Activated T-cell treated with anti-CD3 and anti-CD28 coated beads, Interleukin-2, amount 50 U/mL, for 72 hours (primary cell): ENCODE measurements at regions not wholly inside any gene's neighbourhood (a gene's known extent, or its start where the extent isn't known, plus 50 kb on each side); places are given as distances from the start of the nearest gene placed in this dataset.

Experiments used
- ATAC-seq, 2 donors: fragments of 150-1000 bp; cut with Tn5 transposase; replicated peaks in 1 of 2; 2 replicates each; pipeline ENCODE4 v1.10.0; 2021; ENCODE audit warnings: moderate library complexity in 2 of 2, mild to moderate bottlenecking in 1 of 2
- DNase-seq, 2 donors: peaks; one replicate each; pipeline ENCODE4 v3.0.0; 2021 to 2022; ENCODE audit warnings: mixed read lengths in 1 of 2
- H3K27ac Mint-ChIP-seq: one replicate; pipeline ENCODE4 v1.8.0; 2022; ENCODE audit warnings: mild to moderate bottlenecking, moderate library complexity, mixed read lengths
- H3K27me3 Mint-ChIP-seq: one replicate; pipeline ENCODE4 v1.8.0; 2022; ENCODE audit warnings: low read depth, mixed read lengths
- H3K36me3 Mint-ChIP-seq, 2 donors: one replicate each; pipeline ENCODE4 v1.8.0; 2022; ENCODE audit warnings: mixed read lengths in 2 of 2, mild to moderate bottlenecking in 1 of 2; ENCODE audit not compliant: insufficient read depth in 2 of 2
- H3K4me1 Mint-ChIP-seq: one replicate; pipeline ENCODE4 v1.8.0; 2022; ENCODE audit warnings: low read depth, mixed read lengths
- H3K4me3 Mint-ChIP-seq, 2 donors: one replicate each; pipeline ENCODE4 v1.8.0; 2022; ENCODE audit warnings: mild to moderate bottlenecking in 2 of 2, mixed read lengths in 2 of 2, moderate library complexity in 2 of 2
- H3K9me3 Mint-ChIP-seq, 2 donors: one replicate each; pipeline ENCODE4 v1.8.0; 2022; ENCODE audit warnings: mixed read lengths in 2 of 2

DNA sequence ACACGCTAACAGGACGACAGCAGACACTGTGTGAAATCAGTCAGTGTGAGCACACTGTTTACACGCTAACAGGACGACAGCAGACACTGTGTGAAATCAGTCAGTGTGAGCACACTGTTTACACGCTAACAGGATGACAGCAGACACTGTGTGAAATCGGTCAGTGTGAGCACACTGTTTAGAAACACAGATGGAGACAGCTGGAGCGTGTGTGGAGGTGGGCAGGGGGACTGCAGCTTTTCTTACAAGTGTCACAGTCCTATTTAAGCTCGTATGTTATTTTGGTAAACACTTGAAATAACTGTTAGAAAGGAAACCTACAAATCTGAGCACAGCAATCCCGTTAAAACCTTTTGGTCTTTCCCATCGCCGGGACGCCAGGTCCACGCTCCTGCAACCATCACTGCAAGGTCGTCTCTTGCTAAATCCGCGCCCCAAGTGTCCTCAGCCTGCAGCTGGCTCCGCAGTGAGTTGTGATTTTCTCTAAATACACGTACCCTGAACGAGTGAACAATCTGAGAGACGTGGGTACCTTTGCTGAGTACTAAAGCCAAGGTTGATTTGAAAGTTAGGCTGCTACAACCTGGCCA lies 58.9 kb upstream of the CTDP1 start:
- no peak overlapping the region for H3K4me3 Mint-ChIP-seq
- H3K27ac Mint-ChIP-seq, result no peak overlapping the region
- no peak for ATAC-seq
- H3K4me1 Mint-ChIP-seq, result peaks cover 14% of the 10 kb centered on the region
- DNase-seq, result no peak
- peaks cover 0 to 2% of the 10 kb centered on the region in 2 donors for H3K36me3 Mint-ChIP-seq
- H3K9me3 Mint-ChIP-seq, result no peaks in the 10 kb centered on the region
- H3K27me3 Mint-ChIP-seq, result peaks cover 13% of the 10 kb centered on the region

DNA sequence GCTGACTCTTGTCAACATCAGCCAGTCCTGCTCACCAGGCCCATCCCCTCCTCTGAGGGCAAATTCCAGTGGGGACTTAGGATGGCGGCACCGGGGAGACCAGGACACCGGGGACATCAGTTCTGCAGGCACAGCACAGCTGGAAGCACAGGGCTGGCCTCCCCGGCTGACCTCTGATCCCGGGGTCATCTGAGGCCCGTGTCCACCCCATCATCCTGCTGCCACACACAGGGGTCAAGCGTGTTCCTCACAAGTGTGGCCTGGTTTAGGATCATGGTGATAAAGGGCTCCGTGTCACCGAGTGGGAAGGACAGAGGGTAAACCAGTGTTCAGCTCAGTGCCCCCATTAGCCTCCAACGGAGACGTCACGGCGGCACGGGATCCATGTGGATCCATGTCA lies 58.1 kb upstream of the CTDP1 start:
- ATAC-seq, result no peak
- H3K27me3 Mint-ChIP-seq, result peaks cover 15% of the 10 kb centered on the region
- H3K4me1 Mint-ChIP-seq, result peaks cover 14% of the 10 kb centered on the region
- no peak overlapping the region for H3K27ac Mint-ChIP-seq
- no peaks in the 10 kb centered on the region for H3K9me3 Mint-ChIP-seq
- no peak for DNase-seq
- no peak overlapping the region for H3K4me3 Mint-ChIP-seq
- peaks cover 0 to 2% of the 10 kb centered on the region in 2 donors for H3K36me3 Mint-ChIP-seq

DNA sequence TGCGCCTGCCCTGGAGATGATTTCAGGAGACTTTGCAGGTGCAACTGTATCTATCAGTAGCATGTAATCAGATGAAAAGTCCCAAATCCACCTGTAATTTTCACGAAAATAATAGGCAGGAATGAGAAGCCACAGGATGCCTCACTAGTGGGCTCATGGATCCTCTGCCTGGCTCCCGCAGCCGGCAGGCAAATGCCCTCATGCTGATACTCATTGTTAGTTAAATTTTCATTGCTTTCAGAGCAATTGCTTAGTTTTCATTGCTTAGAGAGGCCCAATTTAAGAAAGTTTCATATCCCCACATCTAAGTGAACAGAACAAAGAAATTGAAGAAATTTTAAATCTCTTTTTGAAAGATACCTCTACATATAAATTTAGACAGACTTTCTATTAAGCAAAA lies 57.6 kb upstream of the CTDP1 start:
- Mint-ChIP-seq H3K4me3 (no peak overlapping the region), H3K27ac (no peak overlapping the region), H3K9me3 (no peaks in the 10 kb centered on the region), H3K27me3 (peaks cover 15% of the 10 kb centered on the region), H3K36me3 (peaks cover 0 to 2% of the 10 kb centered on the region in 2 donors), H3K4me1 (peaks cover 14% of the 10 kb centered on the region)
- ATAC-seq (no peak), DNase-seq (no peak)

DNA sequence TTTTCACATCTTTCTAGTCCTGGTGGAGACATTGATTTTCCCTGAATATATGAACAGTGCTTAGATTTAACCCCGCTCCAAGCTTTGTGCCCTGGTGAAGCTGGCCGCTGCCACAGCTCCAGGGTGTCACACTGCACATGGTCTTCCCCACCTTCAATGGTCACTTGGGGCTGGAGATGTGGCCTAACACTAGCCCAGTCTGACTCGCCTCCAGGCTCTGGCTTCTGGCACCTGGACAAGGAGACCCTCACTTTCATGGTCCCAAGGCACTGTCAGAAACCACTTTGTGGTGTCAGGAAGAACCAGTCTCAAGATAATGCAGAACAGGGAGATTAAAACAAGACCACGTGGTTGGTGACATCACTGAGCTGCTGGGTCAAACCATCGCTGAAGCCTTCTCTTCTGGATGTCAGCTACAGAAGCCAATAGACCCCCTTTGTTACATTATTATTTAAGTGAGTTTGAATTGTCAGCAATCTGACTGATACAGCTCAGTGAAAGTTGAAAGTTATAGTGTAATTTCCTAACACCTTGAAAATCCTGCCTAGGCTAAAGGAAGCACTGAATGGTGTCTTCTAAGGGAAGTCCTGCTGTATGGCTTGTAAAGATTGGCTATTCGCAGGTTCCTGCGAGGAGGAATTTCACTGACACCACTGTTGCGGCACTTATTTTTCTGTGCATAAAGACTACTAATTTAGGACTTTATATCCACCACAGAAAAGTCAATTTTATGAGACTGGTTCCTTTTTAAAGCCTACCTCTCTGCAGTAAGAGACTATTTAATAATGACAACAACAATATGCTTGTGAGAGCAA lies 55.0 kb upstream of the CTDP1 start:
- Mint-ChIP-seq H3K27me3 (peaks cover 15% of the 10 kb centered on the region), H3K4me1 (peaks cover 14% of the 10 kb centered on the region), H3K4me3 (no peak overlapping the region), H3K36me3 (peaks cover 0 to 2% of the 10 kb centered on the region in 2 donors), H3K9me3 (no peaks in the 10 kb centered on the region), H3K27ac (no peak overlapping the region)
- DNase-seq (no peak), ATAC-seq (no peak)

DNA sequence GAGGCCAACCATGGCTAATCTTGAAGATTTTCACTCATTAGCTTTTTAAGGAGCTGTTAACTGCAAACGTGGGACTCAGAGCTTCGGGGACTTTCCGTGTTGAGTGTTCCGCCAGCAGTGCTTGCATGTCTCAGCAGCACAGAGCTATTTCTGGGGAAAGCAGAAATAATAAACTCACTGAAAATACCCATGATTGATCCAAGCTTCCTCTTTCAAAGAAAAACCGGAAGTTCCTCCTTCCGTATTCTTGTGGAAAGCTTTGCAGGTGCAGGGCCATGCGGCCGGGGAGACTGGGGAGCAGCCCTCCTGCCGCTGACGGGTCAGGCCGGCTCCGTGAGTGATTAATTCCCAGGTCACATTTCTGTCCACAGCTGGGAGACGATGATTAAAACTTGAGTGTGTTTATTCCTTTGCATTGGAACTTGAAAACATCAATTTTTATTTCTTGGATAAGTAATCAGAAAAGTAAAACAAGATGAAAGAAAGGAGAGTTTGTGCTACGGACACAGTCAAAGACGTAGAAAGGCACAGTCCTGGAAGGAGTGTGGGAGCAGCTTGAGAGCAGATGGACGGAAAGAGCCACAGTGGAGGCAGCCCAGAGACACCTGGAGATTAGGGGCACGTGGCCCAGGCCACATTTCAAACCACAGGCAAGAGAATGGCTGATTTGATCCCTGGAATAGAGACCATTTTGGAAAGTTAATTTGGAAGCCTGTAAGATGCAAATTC lies 54.2 kb upstream of the CTDP1 start:
- H3K27ac Mint-ChIP-seq, result no peak overlapping the region
- DNase-seq, result no peak
- no peaks in the 10 kb centered on the region for H3K36me3 Mint-ChIP-seq
- H3K9me3 Mint-ChIP-seq, result no peaks in the 10 kb centered on the region
- no peak for ATAC-seq
- peaks cover 15% of the 10 kb centered on the region for H3K27me3 Mint-ChIP-seq
- peaks cover 14% of the 10 kb centered on the region for H3K4me1 Mint-ChIP-seq
- no peak overlapping the region for H3K4me3 Mint-ChIP-seq

DNA sequence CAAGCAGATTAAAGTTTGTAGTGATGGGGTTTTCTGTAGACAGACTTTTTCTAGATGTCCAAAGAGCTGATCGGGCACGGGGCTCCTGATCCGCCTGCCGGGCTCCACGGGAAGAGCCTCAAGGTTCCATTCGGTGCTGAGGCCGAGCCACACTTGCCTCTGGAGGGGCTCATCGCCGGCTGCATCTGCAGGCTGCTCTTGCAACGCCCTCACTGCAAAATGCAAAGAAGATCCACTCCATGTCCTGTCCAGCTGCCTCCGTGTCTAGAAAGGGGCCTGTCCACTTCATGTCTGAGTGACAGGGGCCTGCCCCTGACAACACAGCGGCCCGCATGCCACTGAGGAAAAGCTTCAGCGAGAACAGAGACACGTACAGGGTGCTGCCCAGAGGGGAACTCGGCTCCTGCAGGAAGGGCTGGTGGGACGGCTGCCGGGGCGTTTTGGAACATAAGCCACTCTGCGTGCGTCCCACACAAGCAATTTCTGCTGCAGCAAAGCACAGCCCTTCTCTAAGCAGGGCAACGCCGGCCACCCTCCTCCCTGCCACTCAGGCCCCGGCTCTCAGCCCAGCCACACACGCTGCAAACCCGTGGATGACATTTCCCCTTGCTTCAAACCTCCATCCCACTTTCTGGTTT lies 53.6 kb upstream of the CTDP1 start:
- Mint-ChIP-seq H3K4me3 (no peak overlapping the region), H3K9me3 (no peaks in the 10 kb centered on the region), H3K36me3 (no peaks in the 10 kb centered on the region), H3K27ac (no peak overlapping the region), H3K27me3 (peaks cover 15% of the 10 kb centered on the region), H3K4me1 (peaks cover 17% of the 10 kb centered on the region)
- DNase-seq, result no peak
- ATAC-seq, result no peak

DNA sequence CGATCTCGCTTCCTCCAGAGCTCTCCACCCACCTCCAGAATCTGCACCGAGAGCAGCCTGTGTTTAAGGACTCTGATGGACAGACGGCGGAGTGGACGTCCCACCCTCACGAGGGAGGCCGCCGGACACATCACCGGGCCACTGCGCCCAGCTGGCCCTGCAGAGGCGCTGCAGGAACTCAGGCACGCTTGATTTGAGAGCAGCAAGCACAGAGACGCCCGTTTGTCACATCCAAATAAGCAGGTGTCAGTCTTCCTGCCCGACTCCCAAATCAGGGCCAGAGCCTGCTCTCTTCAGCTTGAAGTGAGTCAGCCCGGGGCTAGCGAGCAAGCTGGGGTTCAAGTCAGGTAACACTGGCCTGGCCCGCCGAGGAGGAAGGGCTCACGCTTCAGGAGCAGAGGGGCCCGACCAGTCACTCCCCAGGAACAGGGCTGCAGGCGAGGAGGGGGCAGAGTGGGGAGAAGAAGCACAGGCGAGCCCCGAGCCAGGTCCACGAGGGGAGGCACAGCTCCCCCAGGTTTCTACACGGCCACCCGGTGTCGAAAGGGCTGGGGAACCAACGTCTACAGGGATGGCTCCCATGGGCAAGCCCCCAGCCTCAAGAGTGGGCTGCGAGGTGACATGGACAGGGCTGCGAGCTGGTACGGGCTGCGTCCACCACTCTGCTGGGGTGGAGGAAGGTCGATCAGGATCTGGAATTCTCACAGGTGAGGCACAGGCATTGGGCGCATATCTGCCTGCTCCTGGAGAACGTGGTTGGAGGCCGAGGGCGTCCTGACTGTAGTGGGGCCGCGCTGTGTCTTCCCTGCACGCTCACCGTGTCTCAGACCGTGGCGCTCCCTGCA lies 52.5 kb upstream of the CTDP1 start:
- H3K9me3 Mint-ChIP-seq, result no peaks in the 10 kb centered on the region
- H3K27ac Mint-ChIP-seq, result no peak overlapping the region
- peaks cover 23% of the 10 kb centered on the region for H3K4me1 Mint-ChIP-seq
- peaks cover 15% of the 10 kb centered on the region for H3K27me3 Mint-ChIP-seq
- no peak overlapping the region for H3K4me3 Mint-ChIP-seq
- H3K36me3 Mint-ChIP-seq, result no peaks in the 10 kb centered on the region
- DNase-seq (no peak), ATAC-seq (no peak)

DNA sequence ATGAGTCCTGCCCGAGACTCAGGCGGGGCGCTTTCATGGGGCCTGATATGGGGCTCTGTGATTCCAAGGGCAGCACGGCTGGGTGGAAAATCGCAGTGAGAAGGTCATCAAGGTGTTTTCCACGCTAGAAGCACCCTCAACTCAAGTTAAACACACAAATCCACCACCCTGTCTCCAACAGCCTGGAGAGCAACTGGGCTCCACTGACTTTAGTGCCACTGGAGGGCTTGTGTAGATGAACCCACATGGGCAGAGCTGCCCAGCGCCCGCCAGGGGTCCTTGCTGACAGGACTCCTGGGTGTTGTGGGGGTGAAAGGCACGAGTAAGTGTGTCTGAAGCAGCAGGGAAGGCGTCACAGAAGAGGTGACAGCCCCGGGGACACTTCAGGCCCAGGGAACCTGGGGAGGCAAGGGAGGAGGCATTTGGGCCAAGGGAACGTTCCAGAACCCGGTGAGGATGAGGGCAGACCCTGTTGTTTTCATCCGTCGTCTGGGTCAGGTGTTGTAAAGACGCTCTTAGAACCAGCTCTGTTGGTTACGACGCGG lies 51.8 kb upstream of the CTDP1 start:
- Mint-ChIP-seq H3K36me3 (no peaks in the 10 kb centered on the region), H3K4me3 (no peak overlapping the region), H3K4me1 (peaks cover 26% of the 10 kb centered on the region), H3K27ac (no peak overlapping the region), H3K9me3 (no peaks in the 10 kb centered on the region), H3K27me3 (peaks cover 15% of the 10 kb centered on the region)
- DNase-seq (no peak), ATAC-seq (no peak)

DNA sequence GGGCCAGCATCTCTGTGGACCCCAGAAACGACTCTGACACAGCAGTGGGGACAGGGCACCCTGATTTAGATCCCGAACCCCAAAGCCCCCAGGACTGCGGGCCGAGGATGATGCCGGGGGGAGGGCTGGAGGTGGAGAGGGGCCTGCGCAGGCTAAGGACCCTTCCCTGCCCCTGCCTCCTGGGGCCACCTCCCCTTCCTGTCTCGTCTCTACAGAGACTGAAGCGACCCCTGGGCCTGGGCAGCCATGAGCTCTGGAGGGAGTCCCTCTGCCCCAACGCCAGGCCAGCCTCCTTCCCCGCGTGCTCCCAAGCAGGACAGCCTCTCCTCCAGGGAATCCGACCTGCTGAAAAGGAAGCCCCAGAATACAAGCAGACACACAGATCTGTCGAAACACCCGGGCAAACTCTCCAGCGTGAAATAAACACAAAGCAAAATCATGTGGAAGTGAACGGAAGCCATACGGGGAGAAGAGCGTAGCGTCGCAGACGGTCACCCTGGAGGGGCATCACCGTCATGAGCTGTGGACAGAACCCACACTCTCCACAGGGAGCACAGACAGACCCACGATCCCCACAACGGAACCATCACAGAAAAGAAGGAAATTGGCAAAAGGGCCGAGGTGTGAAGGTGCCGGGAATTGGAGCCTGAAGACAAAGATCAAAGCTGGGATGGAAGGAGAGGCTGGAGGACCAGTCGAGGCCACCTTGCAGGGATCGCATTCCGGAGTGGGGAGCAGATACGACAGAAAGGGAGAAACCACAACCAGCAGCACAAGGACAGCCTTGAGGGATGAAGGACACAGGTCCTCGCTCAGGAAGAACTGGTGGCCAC lies 51.0 kb upstream of the CTDP1 start:
- DNase-seq (no peak), ATAC-seq (no peak)
- Mint-ChIP-seq H3K4me3 (no peak overlapping the region), H3K9me3 (peaks cover 0 to 4% of the 10 kb centered on the region in 2 donors), H3K27ac (no peak overlapping the region), H3K27me3 (peaks cover 14% of the 10 kb centered on the region), H3K4me1 (peaks cover 26% of the 10 kb centered on the region), H3K36me3 (peaks cover 0 to 4% of the 10 kb centered on the region in 2 donors)

DNA sequence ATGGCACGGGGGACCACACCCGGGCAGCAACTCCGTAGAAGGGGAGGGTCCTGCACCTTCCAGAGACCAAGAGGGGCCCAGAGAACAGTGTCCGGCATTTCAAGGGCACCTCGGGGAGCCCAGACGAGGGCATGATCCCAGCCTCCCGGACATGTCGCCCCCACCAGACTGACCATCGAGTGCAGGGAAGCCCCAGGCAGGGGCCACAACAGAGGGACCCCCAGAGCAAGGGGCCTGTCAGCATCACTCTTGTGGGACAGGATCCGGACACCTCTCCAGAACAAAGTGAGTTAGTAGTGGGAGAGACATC lies 50.4 kb upstream of the CTDP1 start:
- no peak for DNase-seq
- peaks cover 1 to 8% of the 10 kb centered on the region in 2 donors for H3K9me3 Mint-ChIP-seq
- H3K4me1 Mint-ChIP-seq, result peaks cover 23% of the 10 kb centered on the region
- no peak overlapping the region for H3K27ac Mint-ChIP-seq
- peaks cover 0 to 7% of the 10 kb centered on the region in 2 donors for H3K36me3 Mint-ChIP-seq
- ATAC-seq, result no peak
- no peak overlapping the region for H3K4me3 Mint-ChIP-seq
- H3K27me3 Mint-ChIP-seq, result peaks cover 9% of the 10 kb centered on the region

DNA sequence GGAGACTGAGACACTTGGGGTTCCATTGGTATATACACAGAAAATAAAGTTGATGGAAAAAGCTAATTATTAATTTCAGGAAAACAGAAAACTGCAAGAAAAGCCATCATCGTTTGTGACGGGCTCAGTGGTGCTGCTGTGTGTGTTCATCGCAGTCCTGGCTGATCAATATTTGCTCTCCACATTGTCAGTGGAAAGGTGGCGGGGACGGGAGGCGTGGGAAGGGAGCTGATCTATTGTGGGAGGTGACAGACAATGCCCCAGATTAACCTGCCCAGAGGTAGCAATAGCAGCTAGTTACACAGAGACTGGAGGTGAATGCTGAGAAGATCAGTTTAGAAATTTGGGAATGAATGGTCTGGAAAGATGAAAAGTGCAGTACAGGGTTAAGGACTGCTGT lies 50.0 kb upstream of the CTDP1 start:
- Mint-ChIP-seq H3K9me3 (peaks cover 1 to 8% of the 10 kb centered on the region in 2 donors), H3K4me1 (peaks cover 19% of the 10 kb centered on the region), H3K27ac (no peak overlapping the region), H3K4me3 (no peak overlapping the region), H3K36me3 (peaks cover 0 to 7% of the 10 kb centered on the region in 2 donors), H3K27me3 (peaks cover 8% of the 10 kb centered on the region)
- no peak for ATAC-seq
- no peak for DNase-seq
